K562 (cell line): ENCODE measurements at regions not wholly inside any gene's neighbourhood (a gene's known extent, or its start where the extent isn't known, plus 50 kb on each side); places are given as distances from the start of the nearest gene placed in this dataset.

Experiments used
- ATF7 ChIP-seq: fragments of 450-650 bp; IDR thresholded peaks from 2 replicates; pipeline ENCODE4 v1.7.1; 2014; ENCODE audit warnings: mild to moderate bottlenecking, moderate library complexity
- IFI16 ChIP-seq: fragments of 250-450 bp; sonication (Bioruptor Pico); IDR thresholded peaks from 2 replicates; pipeline ENCODE4 v2.1.2; 2022; ENCODE audit warnings: mild to moderate bottlenecking, inconsistent platforms
- YBX1 ChIP-seq: fragments of 450-650 bp; IDR thresholded peaks from 2 replicates; pipeline ENCODE4 v1.7.1; 2016; ENCODE audit warnings: mild to moderate bottlenecking
- ZBTB40 ChIP-seq, 2 experiments: fragments of 450-650 bp in 1 of 2; sonication (generic) in 1 of 2; formaldehyde crosslinking in 1 of 2; IDR thresholded peaks; 2 replicates each; pipeline versions ENCODE4 v1.7.1 to v1.9.0; 2016 to 2022; ENCODE audit warnings: inconsistent platforms in 1 of 2, mild to moderate bottlenecking in 1 of 2, missing genetic modification reagents in 1 of 2
- ZNF175 ChIP-seq: fragments of 200-800 bp; sonication (Bioruptor generic); IDR thresholded peaks from 2 replicates; pipeline ENCODE4 v1.6.1; 2016; ENCODE audit warnings: low read depth, mild to moderate bottlenecking, missing genetic modification characterization, missing compliant biosample characterization

GRCh38 chr15:92316586-92317295 is 76.9 kb upstream of the ST8SIA2 start (continued):
- TF ChIP-seq ZBTB40 (IDR thresholded peaks at IDR 0.05) (no peak), ZBTB40 (CRISPR knock-in tag; IDR thresholded peaks at IDR 0.05) (no peak), ATF7 (no peak), IFI16 (CRISPR knock-in tag) (no peak), YBX1 (no peak), ZNF175 (CRISPR knock-in tag) (no peak)
